Lung (tissue), 11 donors: ENCODE measurements at regions not wholly inside any gene's neighbourhood (a gene's known extent, or its start where the extent isn't known, plus 50 kb on each side); places are given as distances from the start of the nearest gene placed in this dataset.

Experiments used
- ATAC-seq: fragments of 200-7000 bp; cut with Tn5 transposase; one replicate; pipeline ENCODE4 v1.9.1; 2020; ENCODE audit warnings: moderate number of reproducible peaks; ENCODE audit not compliant: insufficient read depth, low FRiP score
- DNase-seq, 3 donors: peaks; one replicate each; pipeline ENCODE4 v3.0.0-alpha.2; 2013 to 2017
- H3K27ac ChIP-seq, 2 donors: one replicate each; pipeline ENCODE4 v1.5.1; 2013; ENCODE audit warnings: mild to moderate bottlenecking in 2 of 2, moderate library complexity in 2 of 2, control low read depth in 1 of 2, inconsistent platforms in 1 of 2, low read depth in 1 of 2, low read length in 1 of 2
- H3K27me3 ChIP-seq, 3 donors: one replicate each; pipeline ENCODE4 v1.5.1; 2013; ENCODE audit warnings: low read length in 2 of 3; ENCODE audit not compliant: control insufficient read depth in 3 of 3, insufficient read depth in 3 of 3
- H3K36me3 ChIP-seq, 4 donors: one replicate each; pipeline ENCODE4 v1.5.1; 2013; ENCODE audit warnings: low read length in 4 of 4, mild to moderate bottlenecking in 1 of 4, moderate library complexity in 1 of 4; ENCODE audit not compliant: control insufficient read depth in 4 of 4, insufficient read depth in 4 of 4
- H3K4me1 ChIP-seq, 5 donors: one replicate each; pipeline ENCODE4 v1.5.1; 2013; ENCODE audit warnings: low read length in 5 of 5, mild to moderate bottlenecking in 2 of 5, moderate library complexity in 1 of 5; ENCODE audit not compliant: control insufficient read depth in 5 of 5, insufficient read depth in 5 of 5
- H3K4me3 ChIP-seq: one replicate; pipeline ENCODE4 v1.5.1; 2013; ENCODE audit warnings: mild to moderate bottlenecking, control low read depth, moderate library complexity
- H3K9ac ChIP-seq, 2 donors: one replicate each; pipeline ENCODE4 v1.5.1; 2013; ENCODE audit warnings: low read length in 2 of 2, control low read depth in 1 of 2; ENCODE audit not compliant: insufficient read depth in 1 of 2
- H3K9me3 ChIP-seq, 4 donors: one replicate each; pipeline ENCODE4 v1.5.1; 2013; ENCODE audit warnings: low read length in 3 of 4, mild to moderate bottlenecking in 1 of 4, moderate library complexity in 1 of 4; ENCODE audit not compliant: control insufficient read depth in 4 of 4, insufficient read depth in 3 of 4
- CTCF ChIP-seq: IDR thresholded peaks from 2 replicates; pipeline ENCODE4 v1.5.1; 2012; ENCODE audit warnings: mild to moderate bottlenecking; ENCODE audit errors: control extremely low read depth, extremely low read depth
- WGBS, 2 donors: extraction: QIAGEN DNeasy Blood & Tissue Kit; methylation state at CpG; one replicate each; pipeline ENCODE4 v1.1.7; 2013; 5-methylcytosine and 5-hydroxymethylcytosine counted together
- donor health status: control.
- donor health status: control.
- donor health status: Bipolar disorder and iron deficiency.
- donor health status: healthy.
- donor health status: DM: yes; HTN: yes; CAD: no.

GRCh38 chr4:112840619-112841018, 203.7 kb downstream of the LARP7 start:
- DNase-seq (no peak), ATAC-seq (no peak)
- Histone ChIP-seq H3K36me3 (no peaks in the 10 kb centered on the region), H3K9me3 (peaks cover 0 to 3% (median 0%) of the 10 kb centered on the region in 4 donors), H3K27ac (no peak overlapping the region), H3K9ac (no peak overlapping the region), H3K4me1 (peaks cover 0 to 4% (median 0%) of the 10 kb centered on the region in 5 donors), H3K27me3 (no peaks in the 10 kb centered on the region), H3K4me3 (no peak overlapping the region)
- WGBS, 2 donors: 95 to 96% methylated on average over 1 of the region's 1 CpG
- no peak for TF ChIP-seq CTCF

- 78 to 91% methylated on average over 10 of the region's 10 CpGs for WGBS, 2 donors
- TF ChIP-seq CTCF: no peak
- no peak overlapping the region for H3K9ac ChIP-seq
- no peak for ATAC-seq
- H3K36me3 ChIP-seq: no peaks in the 10 kb centered on the region
- H3K4me3 ChIP-seq: no peak overlapping the region
- no peaks in the 10 kb centered on the region for H3K9me3 ChIP-seq
- H3K4me1 ChIP-seq: peaks cover 0 to 4% (median 0%) of the 10 kb centered on the region in 5 donors
- H3K27ac ChIP-seq: no peak overlapping the region
- no peaks in the 10 kb centered on the region for H3K27me3 ChIP-seq
- DNase-seq: no peak
Measured at GRCh38 chr4:112842513-112842912, 205.6 kb downstream of the LARP7 start.

- no peaks in the 10 kb centered on the region for H3K36me3 ChIP-seq
- ATAC-seq (no peak), DNase-seq (no peak)
- TF ChIP-seq CTCF: no peak
- H3K27ac ChIP-seq: no peak overlapping the region
- no peak overlapping the region for H3K4me3 ChIP-seq
- H3K27me3 ChIP-seq: no peaks in the 10 kb centered on the region
- H3K9me3 ChIP-seq: no peaks in the 10 kb centered on the region
- no peak overlapping the region for H3K9ac ChIP-seq
- 74% methylated on average over 3 of the region's 3 CpGs for WGBS, 2 donors
- H3K4me1 ChIP-seq: peaks cover 0 to 4% (median 0%) of the 10 kb centered on the region in 5 donors
Measured at GRCh38 chr4:112845386-112845785, 204.1 kb upstream of the ANK2 start.

GRCh38 chr4:112847045-112847444, 202.4 kb upstream of the ANK2 start:
- ATAC-seq (no peak), DNase-seq (no peak)
- WGBS, 2 donors: 91 to 95% methylated on average over 4 of the region's 4 CpGs
- Histone ChIP-seq H3K4me1 (no peaks in the 10 kb centered on the region), H3K27me3 (no peaks in the 10 kb centered on the region), H3K9me3 (no peaks in the 10 kb centered on the region), H3K27ac (no peak overlapping the region), H3K36me3 (no peaks in the 10 kb centered on the region), H3K4me3 (no peak overlapping the region), H3K9ac (no peak overlapping the region)
- TF ChIP-seq CTCF: no peak
